Hematopoietic multipotent progenitor cell treated with erythropoietin and hydrocortisone succinate and interleukin-3 and kit ligand, for 17 days (in vitro differentiated cells): ENCODE measurements at regions not wholly inside any gene's neighbourhood (a gene's known extent, or its start where the extent isn't known, plus 50 kb on each side); places are given as distances from the start of the nearest gene placed in this dataset.

ENCODE experiments used
- DNase-seq: peaks from one replicate; pipeline ENCODE4 v3.0.0-alpha.2; 2015; ENCODE audit warnings: low spot score

GRCh38 chr5:5677738-5678137, 255.3 kb downstream of the ICE1 start:
- no peak for DNase-seq

- no peak for DNase-seq
Measured at GRCh38 chr5:5676218-5676617, 253.7 kb downstream of the ICE1 start.

- no peak for DNase-seq
Measured at GRCh38 chr5:5675511-5675910, 253.0 kb downstream of the ICE1 start.

- DNase-seq, result no peak
Measured at GRCh38 chr5:5671823-5672222, 249.3 kb downstream of the ICE1 start.

GRCh38 chr5:5667136-5667554, 244.7 kb downstream of the ICE1 start:
- no peak for DNase-seq

GRCh38 chr5:5666369-5666768, 243.9 kb downstream of the ICE1 start:
- no peak for DNase-seq

- DNase-seq, result no peak
Measured at GRCh38 chr5:5666076-5666365, 243.5 kb downstream of the ICE1 start.

GRCh38 chr5:5665225-5666075, 243.0 kb downstream of the ICE1 start:
- DNase-seq, result no peak

- no peak for DNase-seq
Measured at GRCh38 chr5:5658889-5659465, 236.5 kb downstream of the ICE1 start.

- DNase-seq, result no peak
Measured at GRCh38 chr5:5658226-5658625, 235.7 kb downstream of the ICE1 start.

- DNase-seq, result no peak
Measured at GRCh38 chr5:5652181-5652580, 229.7 kb downstream of the ICE1 start.

GRCh38 chr5:5650949-5651348, 228.5 kb downstream of the ICE1 start:
- no peak for DNase-seq

- no peak for DNase-seq
Measured at GRCh38 chr5:5650242-5650641, 227.8 kb downstream of the ICE1 start.

- no peak for DNase-seq
Measured at GRCh38 chr5:5649641-5650040, 227.2 kb downstream of the ICE1 start.

- no peak for DNase-seq
Measured at GRCh38 chr5:5648694-5649093, 226.2 kb downstream of the ICE1 start.

- no peak for DNase-seq
Measured at GRCh38 chr5:5645891-5646290, 223.4 kb downstream of the ICE1 start.

- DNase-seq, result no peak
Measured at GRCh38 chr5:5645198-5645597, 222.7 kb downstream of the ICE1 start.

- no peak for DNase-seq
Measured at GRCh38 chr5:5644249-5644648, 221.8 kb downstream of the ICE1 start.

GRCh38 chr5:5643481-5643880, 221.0 kb downstream of the ICE1 start:
- no peak for DNase-seq

GRCh38 chr5:5638211-5638610, 215.7 kb downstream of the ICE1 start:
- no peak for DNase-seq

GRCh38 chr5:5637173-5637572, 214.7 kb downstream of the ICE1 start:
- no peak for DNase-seq

- DNase-seq, result no peak
Measured at GRCh38 chr5:5634817-5635216, 212.3 kb downstream of the ICE1 start.

GRCh38 chr5:5633579-5633978, 211.1 kb downstream of the ICE1 start:
- no peak for DNase-seq

- no peak for DNase-seq
Measured at GRCh38 chr5:5632678-5633077, 210.2 kb downstream of the ICE1 start.
